ENCODE measurements at regions not wholly inside any gene's neighbourhood (a gene's known extent, or its start where the extent isn't known, plus 50 kb on each side); places are given as distances from the start of the nearest gene placed in this dataset.

- TF ChIP-seq, protein P1, sequence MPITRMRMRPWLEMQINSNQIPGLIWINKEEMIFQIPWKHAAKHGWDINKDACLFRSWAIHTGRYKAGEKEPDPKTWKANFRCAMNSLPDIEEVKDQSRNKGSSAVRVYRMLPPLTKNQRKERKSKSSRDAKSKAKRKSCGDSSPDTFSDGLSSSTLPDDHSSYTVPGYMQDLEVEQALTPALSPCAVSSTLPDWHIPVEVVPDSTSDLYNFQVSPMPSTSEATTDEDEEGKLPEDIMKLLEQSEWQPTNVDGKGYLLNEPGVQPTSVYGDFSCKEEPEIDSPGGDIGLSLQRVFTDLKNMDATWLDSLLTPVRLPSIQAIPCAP (CRISPR knock-in tag; IDR thresholded peaks at IDR 0.05) = no peak
- TF ChIP-seq HMGA2 (CRISPR knock-in tag; IDR thresholded peaks at IDR 0.05) (no peak), ZNF232 (CRISPR knock-in tag; IDR thresholded peaks at IDR 0.05) (no peak), CREB1 (CRISPR knock-in tag; IDR thresholded peaks at IDR 0.05) (no peak), CTCF (IDR thresholded peaks at IDR 0.05) (no peak), NR2C2 (CRISPR knock-in tag; IDR thresholded peaks at IDR 0.05) (no peak), ATF1 (CRISPR knock-in tag; IDR thresholded peaks at IDR 0.05) (no peak), ZBTB21 (CRISPR knock-in tag; IDR thresholded peaks at IDR 0.05; ENCODE audit: borderline replicate concordance) (no peak)
- TF ChIP-seq, protein P2, sequence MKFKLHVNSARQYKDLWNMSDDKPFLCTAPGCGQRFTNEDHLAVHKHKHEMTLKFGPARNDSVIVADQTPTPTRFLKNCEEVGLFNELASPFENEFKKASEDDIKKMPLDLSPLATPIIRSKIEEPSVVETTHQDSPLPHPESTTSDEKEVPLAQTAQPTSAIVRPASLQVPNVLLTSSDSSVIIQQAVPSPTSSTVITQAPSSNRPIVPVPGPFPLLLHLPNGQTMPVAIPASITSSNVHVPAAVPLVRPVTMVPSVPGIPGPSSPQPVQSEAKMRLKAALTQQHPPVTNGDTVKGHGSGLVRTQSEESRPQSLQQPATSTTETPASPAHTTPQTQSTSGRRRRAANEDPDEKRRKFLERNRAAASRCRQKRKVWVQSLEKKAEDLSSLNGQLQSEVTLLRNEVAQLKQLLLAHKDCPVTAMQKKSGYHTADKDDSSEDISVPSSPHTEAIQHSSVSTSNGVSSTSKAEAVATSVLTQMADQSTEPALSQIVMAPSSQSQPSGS (CRISPR knock-in tag; IDR thresholded peaks at IDR 0.05; ENCODE audit: borderline replicate concordance, low read depth) = no peak
- TF ChIP-seq, protein P3, sequence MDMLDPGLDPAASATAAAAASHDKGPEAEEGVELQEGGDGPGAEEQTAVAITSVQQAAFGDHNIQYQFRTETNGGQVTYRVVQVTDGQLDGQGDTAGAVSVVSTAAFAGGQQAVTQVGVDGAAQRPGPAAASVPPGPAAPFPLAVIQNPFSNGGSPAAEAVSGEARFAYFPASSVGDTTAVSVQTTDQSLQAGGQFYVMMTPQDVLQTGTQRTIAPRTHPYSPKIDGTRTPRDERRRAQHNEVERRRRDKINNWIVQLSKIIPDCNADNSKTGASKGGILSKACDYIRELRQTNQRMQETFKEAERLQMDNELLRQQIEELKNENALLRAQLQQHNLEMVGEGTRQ (CRISPR knock-in tag; IDR thresholded peaks at IDR 0.05) = no peak
These were observed 232.3 kb downstream of the SCG2 start for GRCh38 chr2:223369889-223370288.
